ENCODE measurements at regions not wholly inside any gene's neighbourhood (a gene's known extent, or its start where the extent isn't known, plus 50 kb on each side); places are given as distances from the start of the nearest gene placed in this dataset.

GRCh38 chr3:55283441-55283925 lies 203.6 kb downstream of the WNT5A start:
- Histone ChIP-seq H3K27me3 (ENCODE audit: control insufficient read depth, insufficient read depth, low read length) (no peaks in the 10 kb centered on the region), H3K4me3 (ENCODE audit: low read depth, low read length) (no peak overlapping the region), H3K9me3 (ENCODE audit: control insufficient read depth, insufficient read depth, low read length) (peaks cover 3% of the 10 kb centered on the region; the same call in 1 of the 2 replicates), H3K27ac (ENCODE audit: low read depth, low read length) (no peak overlapping the region)
- ChIA-PET CTCF (no interaction called here), POLR2A (no interaction called here)
- no peak for TF ChIP-seq CTCF (IDR thresholded peaks at IDR 0.05; ENCODE audit: low read depth, low read length)
- DNase-seq (ENCODE audit: low read depth, low spot score) = no peak

- DNase-seq (ENCODE audit: low read depth, low spot score) = no peak
- no peak overlapping the region for H3K4me3 ChIP-seq (ENCODE audit: low read depth, low read length)
- POLR2A ChIA-PET = no interaction called here
- no peaks in the 10 kb centered on the region for H3K27me3 ChIP-seq (ENCODE audit: control insufficient read depth, insufficient read depth, low read length)
- H3K27ac ChIP-seq (ENCODE audit: low read depth, low read length) = no peak overlapping the region
- H3K9me3 ChIP-seq (ENCODE audit: control insufficient read depth, insufficient read depth, low read length) = peaks cover 3% of the 10 kb centered on the region; the same call in 1 of the 2 replicates
- CTCF ChIA-PET = no interaction called here
- TF ChIP-seq CTCF (IDR thresholded peaks at IDR 0.05; ENCODE audit: low read depth, low read length) = no peak
These were observed 204.1 kb downstream of the WNT5A start for GRCh38 chr3:55282994-55283393.

- H3K9me3 ChIP-seq (ENCODE audit: control insufficient read depth, insufficient read depth, low read length) = no peaks in the 10 kb centered on the region
- ChIA-PET POLR2A (interaction anchor here (0.6 to 0.9 kb wide), 2 partner anchors 70 to 440 kb away, joined by 3 to 6 read pairs; no protein-coding TSS in a partner anchor), CTCF (interaction anchor here (0.9 to 1.4 kb wide), 4 partner anchors 15 to 55 kb away, joined by 3 to 4 read pairs (median 3); no protein-coding TSS in a partner anchor)
- no peaks in the 10 kb centered on the region for H3K27me3 ChIP-seq (ENCODE audit: control insufficient read depth, insufficient read depth, low read length)
- H3K4me3 ChIP-seq (ENCODE audit: low read depth, low read length) = no peak overlapping the region
- DNase-seq (ENCODE audit: low read depth, low spot score) = no peak
- TF ChIP-seq CTCF (IDR thresholded peaks at IDR 0.05; ENCODE audit: low read depth, low read length) = peak; percentile 31; the same call in 1 of the 2 replicates
- H3K27ac ChIP-seq (ENCODE audit: low read depth, low read length) = no peak overlapping the region
These were observed 215.0 kb downstream of the WNT5A start for GRCh38 chr3:55272031-55272645.

GRCh38 chr3:55271549-55271948 lies 215.6 kb downstream of the WNT5A start:
- Histone ChIP-seq H3K27me3 (ENCODE audit: control insufficient read depth, insufficient read depth, low read length) (no peaks in the 10 kb centered on the region), H3K9me3 (ENCODE audit: control insufficient read depth, insufficient read depth, low read length) (no peaks in the 10 kb centered on the region), H3K4me3 (ENCODE audit: low read depth, low read length) (no peak overlapping the region), H3K27ac (ENCODE audit: low read depth, low read length) (no peak overlapping the region)
- ChIA-PET POLR2A (no interaction called here), CTCF (interaction anchor here (0.9 to 1.4 kb wide), 5 partner anchors 16 to 416 kb away, joined by 3 read pairs; no protein-coding TSS in a partner anchor)
- no peak for DNase-seq (ENCODE audit: low read depth, low spot score)
- no peak for TF ChIP-seq CTCF (IDR thresholded peaks at IDR 0.05; ENCODE audit: low read depth, low read length)

- DNase-seq (ENCODE audit: low read depth, low spot score) = no peak
- no peak for TF ChIP-seq CTCF (IDR thresholded peaks at IDR 0.05; ENCODE audit: low read depth, low read length)
- no peak overlapping the region for H3K27ac ChIP-seq (ENCODE audit: low read depth, low read length)
- no peak overlapping the region for H3K4me3 ChIP-seq (ENCODE audit: low read depth, low read length)
- CTCF ChIA-PET = interaction anchor here (0.9 to 1.4 kb wide), 4 partner anchors 17 to 415 kb away, joined by 3 read pairs; no protein-coding TSS in a partner anchor
- POLR2A ChIA-PET = no interaction called here
- no peaks in the 10 kb centered on the region for H3K9me3 ChIP-seq (ENCODE audit: control insufficient read depth, insufficient read depth, low read length)
- H3K27me3 ChIP-seq (ENCODE audit: control insufficient read depth, insufficient read depth, low read length) = no peaks in the 10 kb centered on the region
These were observed 216.1 kb downstream of the WNT5A start for GRCh38 chr3:55270976-55271375.
